Prostate gland (tissue), 1 donor: ENCODE measurements at regions not wholly inside any gene's neighbourhood (a gene's known extent, or its start where the extent isn't known, plus 50 kb on each side); places are given as distances from the start of the nearest gene placed in this dataset.

Source experiments
- POLR2A ChIP-seq: fragments of 450-650 bp; IDR thresholded peaks from one replicate; pipeline ENCODE4 v1.6.1; 2016; ENCODE audit warnings: antibody characterized with exemption, mild to moderate bottlenecking
- POLR2AphosphoS5 ChIP-seq: sonication (generic); formaldehyde crosslinking; IDR thresholded peaks from one replicate; pipeline ENCODE4 v1.6.1; 2017; ENCODE audit warnings: antibody characterized with exemption

DNA sequence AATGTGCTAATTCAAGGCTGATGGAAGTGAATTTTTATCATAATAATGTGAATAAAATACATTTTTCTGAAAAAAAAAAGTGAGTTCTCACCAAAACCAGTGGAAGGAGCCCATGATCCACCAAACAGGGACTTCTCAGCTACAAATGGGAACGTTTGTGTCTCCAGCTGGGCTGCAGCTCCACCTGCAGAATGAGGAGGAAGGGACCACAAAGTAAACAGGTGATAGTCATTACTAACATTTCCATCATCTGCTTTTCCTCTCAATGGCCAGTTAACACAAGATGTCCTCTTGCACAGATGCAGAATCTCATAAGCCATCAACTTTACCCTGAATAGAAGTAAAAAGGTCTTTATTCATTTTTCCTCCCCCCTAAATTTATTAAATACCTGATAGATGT is 246.2 kb downstream of the MRPL39 start:
- TF ChIP-seq POLR2A, result no peak
- TF ChIP-seq POLR2AphosphoS5, result no peak
